ENCODE measurements at regions not wholly inside any gene's neighbourhood (a gene's known extent, or its start where the extent isn't known, plus 50 kb on each side); places are given as distances from the start of the nearest gene placed in this dataset.

GRCh38 chr2:13106302-13106701 lies 389.6 kb downstream of the TRIB2 start:
- Mint-ChIP-seq H3K36me3 (no peaks in the 10 kb centered on the region), H3K9me3 (no peaks in the 10 kb centered on the region), H3K27ac (no peak overlapping the region), H3K4me3 (no peak overlapping the region), H3K4me1 (no peaks in the 10 kb centered on the region), H3K27me3 (ENCODE audit: low read depth) (no peaks in the 10 kb centered on the region)
- TF ChIP-seq ZMAT4 (CRISPR knock-in tag; IDR thresholded peaks at IDR 0.05) (no peak), CDX4 (CRISPR knock-in tag; IDR thresholded peaks at IDR 0.05; ENCODE audit: borderline replicate concordance) (no peak), ELF4 (CRISPR knock-in tag; IDR thresholded peaks at IDR 0.05; ENCODE audit: low read depth) (no peak), ATF2 (CRISPR knock-in tag; IDR thresholded peaks at IDR 0.05; ENCODE audit: borderline replicate concordance, low read depth) (no peak), ATF3 (CRISPR knock-in tag; conservative IDR thresholded peaks at IDR 0.05) (no peak), E2F1 (CRISPR knock-in tag; IDR thresholded peaks at IDR 0.05) (no peak), TCF7 (CRISPR knock-in tag; IDR thresholded peaks at IDR 0.05; ENCODE audit: low read depth) (no peak), CTCF (IDR thresholded peaks at IDR 0.05) (no peak)
- DNase-seq (ENCODE audit: low spot score), result no peak
- no peak for ATAC-seq
- ChIA-PET POLR2A (no interaction called here), CTCF (no interaction called here)

- CTCF ChIA-PET, result no interaction called here
- H3K27ac Mint-ChIP-seq, result no peak overlapping the region
- no peak for DNase-seq (ENCODE audit: low spot score)
- TF ChIP-seq CDX4 (CRISPR knock-in tag; IDR thresholded peaks at IDR 0.05; ENCODE audit: borderline replicate concordance), result no peak
- no peak for TF ChIP-seq ARID4B (CRISPR knock-in tag; IDR thresholded peaks at IDR 0.05; ENCODE audit: borderline replicate concordance)
- no peak for TF ChIP-seq ESRRA (CRISPR knock-in tag; IDR thresholded peaks at IDR 0.05; ENCODE audit: borderline replicate concordance)
- TF ChIP-seq ZNF263 (CRISPR knock-in tag; IDR thresholded peaks at IDR 0.05; ENCODE audit: low read depth), result no peak
- TF ChIP-seq ELF4 (CRISPR knock-in tag; IDR thresholded peaks at IDR 0.05; ENCODE audit: low read depth), result no peak
- no peak for TF ChIP-seq EMX1 (CRISPR knock-in tag; IDR thresholded peaks at IDR 0.05)
- no peak for TF ChIP-seq NFYB (CRISPR knock-in tag; conservative IDR thresholded peaks at IDR 0.05; ENCODE audit: low read depth)
- TF ChIP-seq SP1 (CRISPR knock-in tag; conservative IDR thresholded peaks at IDR 0.05), result no peak
- no peak for TF ChIP-seq ZBTB43 (CRISPR knock-in tag; IDR thresholded peaks at IDR 0.05)
- no peak for TF ChIP-seq MLX (CRISPR knock-in tag; IDR thresholded peaks at IDR 0.05)
- no peak for TF ChIP-seq NR1H2 (CRISPR knock-in tag; IDR thresholded peaks at IDR 0.05)
- TF ChIP-seq ZBTB21 (CRISPR knock-in tag; IDR thresholded peaks at IDR 0.05; ENCODE audit: borderline replicate concordance), result no peak
- no peak for TF ChIP-seq KAT7 (CRISPR knock-in tag; IDR thresholded peaks at IDR 0.05; ENCODE audit: borderline replicate concordance)
Measured at GRCh38 chr2:13109516-13109915, 392.8 kb downstream of the TRIB2 start.

More at GRCh38 chr2:13109516-13109915, 392.8 kb downstream of the TRIB2 start:
- Mint-ChIP-seq H3K4me1 (peaks cover 4% of the 10 kb centered on the region; the same call in 1 of the 2 replicates), H3K4me3 (no peak overlapping the region), H3K36me3 (no peaks in the 10 kb centered on the region), H3K9me3 (no peaks in the 10 kb centered on the region), H3K27me3 (ENCODE audit: low read depth) (no peaks in the 10 kb centered on the region)
- POLR2A ChIA-PET, result no interaction called here
- no peak for ATAC-seq

Measured in WTC11 (cell line).